OCI-LY7 (cell line): ENCODE measurements at regions not wholly inside any gene's neighbourhood (a gene's known extent, or its start where the extent isn't known, plus 50 kb on each side); places are given as distances from the start of the nearest gene placed in this dataset.

Source experiments
- BruUV-seq: library from RNA; stranded (reverse); fragments of 400-500 nt; replicated peaks from 2 replicates; lab custom pipeline; 2021; lab: Mats Ljungman, UMichigan
- CTCF ChIA-PET: fragments of 300-600 bp; sonication (Branson Sonifier 250); formaldehyde crosslinking; loops from one replicate; lab custom pipeline; 2022; ENCODE audit warnings: antibody characterized with exemption; ENCODE audit not compliant: unreplicated experiment; lab: Charles Lee
- POLR2A ChIA-PET: fragments of 300-600 bp; sonication (Branson Sonifier 250); formaldehyde crosslinking; loops from one replicate; lab custom pipeline; 2022; ENCODE audit warnings: antibody characterized with exemption; lab: Charles Lee
- DNase-seq: peaks from one replicate; pipeline ENCODE4 v3.0.0-alpha.2; 2015; ENCODE audit warnings: low spot score
- H2AFZ ChIP-seq: fragments of 200-600 bp; sonication (generic), shearing (Covaris generic); 2 replicates; pipeline ENCODE4 v1.6.1; 2014; ENCODE audit warnings: mild to moderate bottlenecking, antibody characterized with exemption, low read length, moderate library complexity
- H3K27ac ChIP-seq: fragments of 200-600 bp; sonication (generic); 2 replicates; pipeline ENCODE4 v1.5.1; 2014; ENCODE audit warnings: mixed run types, low read depth, mild to moderate bottlenecking, moderate library complexity, low read length, inconsistent platforms; ENCODE audit not compliant: poor library complexity, severe bottlenecking
- H3K36me3 ChIP-seq: fragments of 200-600 bp; sonication (generic); 2 replicates; pipeline ENCODE4 v1.6.1; 2014; ENCODE audit warnings: mild to moderate bottlenecking, antibody characterized with exemption, low read length, moderate library complexity, mixed read lengths; ENCODE audit not compliant: insufficient read depth
- H3K4me1 ChIP-seq: fragments of 200-600 bp; sonication (generic); 2 replicates; pipeline ENCODE4 v1.5.1; 2014; ENCODE audit warnings: mild to moderate bottlenecking, low read length; ENCODE audit not compliant: insufficient read depth, poor library complexity, severe bottlenecking
- H3K4me2 ChIP-seq: fragments of 200-600 bp; sonication (generic); 2 replicates; pipeline ENCODE4 v1.6.1; 2014; ENCODE audit warnings: mild to moderate bottlenecking, low read length
- H3K4me3 ChIP-seq: fragments of 200-600 bp; sonication (generic); 2 replicates; pipeline ENCODE4 v1.5.1; 2014; ENCODE audit warnings: mild to moderate bottlenecking, low read depth, low read length; ENCODE audit not compliant: poor library complexity, severe bottlenecking
- H3K79me2 ChIP-seq: fragments of 200-600 bp; sonication (generic); 2 replicates; pipeline ENCODE4 v1.6.1; 2016; ENCODE audit warnings: low read depth, mild to moderate bottlenecking, low read length, moderate library complexity, mixed read lengths; ENCODE audit not compliant: insufficient read depth
- H3K9me2 ChIP-seq: fragments of 200-600 bp; sonication (generic); 2 replicates; pipeline ENCODE4 v1.6.1; 2016; ENCODE audit warnings: mild to moderate bottlenecking, low read length, mixed read lengths; ENCODE audit not compliant: insufficient read depth
- H3K9me3 ChIP-seq: fragments of 200-600 bp; sonication (generic); 2 replicates; pipeline ENCODE4 v1.6.1; 2014; ENCODE audit warnings: mild to moderate bottlenecking, mixed run types, low read length, mixed read lengths
- H4K20me1 ChIP-seq: fragments of 200-600 bp; sonication (generic); 2 replicates; pipeline ENCODE4 v1.6.1; 2014; ENCODE audit warnings: mild to moderate bottlenecking, antibody characterized with exemption, low read length, moderate library complexity, mixed read lengths; ENCODE audit not compliant: insufficient read depth
- EZH2phosphoT487 ChIP-seq: fragments of 200-600 bp; sonication (generic); IDR thresholded peaks from 2 replicates; pipeline ENCODE4 v1.6.1; 2018; ENCODE audit warnings: low read depth, borderline replicate concordance, mild to moderate bottlenecking, mixed run types, antibody characterized with exemption, low read length, moderate library complexity, mixed read lengths
- intact Hi-C: fragments of 100-400 bp; cut with micrococcal nuclease; formaldehyde crosslinking; loops from one replicate; pipeline ENCODE4 v1.10.0; 2022; ENCODE audit not compliant: unreplicated experiment
- TF ChIP-seq, protein P1 (sequence below): fragments of 200-600 bp; sonication (generic); conservative IDR thresholded peaks from 2 replicates; pipeline ENCODE4 v1.5.1; 2014; ENCODE audit warnings: mild to moderate bottlenecking, antibody characterized with exemption, low read length, moderate library complexity, mixed read lengths

GRCh38 chr1:78263459-78263858 lies 217.7 kb downstream of the GIPC2 start:
- Histone ChIP-seq H3K9me3 (no peaks in the 10 kb centered on the region), H3K4me1 (no peaks in the 10 kb centered on the region), H4K20me1 (no peaks in the 10 kb centered on the region), H3K9me2 (no peaks in the 10 kb centered on the region), H3K4me3 (no peak overlapping the region), H3K79me2 (no peaks in the 10 kb centered on the region), H3K36me3 (no peaks in the 10 kb centered on the region), H3K4me2 (no peak overlapping the region), H3K27ac (no peak overlapping the region), H2AFZ (no peak overlapping the region)
- TF ChIP-seq, protein P1, sequence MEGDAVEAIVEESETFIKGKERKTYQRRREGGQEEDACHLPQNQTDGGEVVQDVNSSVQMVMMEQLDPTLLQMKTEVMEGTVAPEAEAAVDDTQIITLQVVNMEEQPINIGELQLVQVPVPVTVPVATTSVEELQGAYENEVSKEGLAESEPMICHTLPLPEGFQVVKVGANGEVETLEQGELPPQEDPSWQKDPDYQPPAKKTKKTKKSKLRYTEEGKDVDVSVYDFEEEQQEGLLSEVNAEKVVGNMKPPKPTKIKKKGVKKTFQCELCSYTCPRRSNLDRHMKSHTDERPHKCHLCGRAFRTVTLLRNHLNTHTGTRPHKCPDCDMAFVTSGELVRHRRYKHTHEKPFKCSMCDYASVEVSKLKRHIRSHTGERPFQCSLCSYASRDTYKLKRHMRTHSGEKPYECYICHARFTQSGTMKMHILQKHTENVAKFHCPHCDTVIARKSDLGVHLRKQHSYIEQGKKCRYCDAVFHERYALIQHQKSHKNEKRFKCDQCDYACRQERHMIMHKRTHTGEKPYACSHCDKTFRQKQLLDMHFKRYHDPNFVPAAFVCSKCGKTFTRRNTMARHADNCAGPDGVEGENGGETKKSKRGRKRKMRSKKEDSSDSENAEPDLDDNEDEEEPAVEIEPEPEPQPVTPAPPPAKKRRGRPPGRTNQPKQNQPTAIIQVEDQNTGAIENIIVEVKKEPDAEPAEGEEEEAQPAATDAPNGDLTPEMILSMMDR = no peak
- TF ChIP-seq EZH2phosphoT487 = no peak
- ChIA-PET CTCF (no interaction called here), POLR2A (interaction anchor here (0.5 to 0.6 kb wide), 2 partner anchors 362 to 1328 kb away, joined by 3 read pairs; no protein-coding TSS in a partner anchor)
- DNase-seq = no peak
- no TSS peak for BruUV-seq
- intact Hi-C loops = no loop called here

GRCh38 chr1:78263946-78264345 lies 218.2 kb downstream of the GIPC2 start:
- no TSS peak for BruUV-seq
- H3K9me3 ChIP-seq = no peaks in the 10 kb centered on the region
- no peaks in the 10 kb centered on the region for H3K36me3 ChIP-seq
- TF ChIP-seq EZH2phosphoT487 = no peak
- TF ChIP-seq, protein P1 = no peak
- H3K79me2 ChIP-seq = no peaks in the 10 kb centered on the region
- H3K4me3 ChIP-seq = no peak overlapping the region
- intact Hi-C loops = no loop called here
- H3K9me2 ChIP-seq = no peaks in the 10 kb centered on the region
- H3K4me2 ChIP-seq = no peak overlapping the region
- no peaks in the 10 kb centered on the region for H4K20me1 ChIP-seq
- DNase-seq = no peak
- CTCF ChIA-PET = no interaction called here
- H3K27ac ChIP-seq = no peak overlapping the region
- POLR2A ChIA-PET = interaction anchor here (0.5 to 0.6 kb wide), 2 partner anchors 361 to 1328 kb away, joined by 3 read pairs; no protein-coding TSS in a partner anchor
- H2AFZ ChIP-seq = no peak overlapping the region
- no peaks in the 10 kb centered on the region for H3K4me1 ChIP-seq

GRCh38 chr1:78267513-78268218 lies 221.9 kb downstream of the GIPC2 start:
- H3K36me3 ChIP-seq = no peaks in the 10 kb centered on the region
- no peaks in the 10 kb centered on the region for H3K79me2 ChIP-seq
- no peak overlapping the region for H2AFZ ChIP-seq
- H3K27ac ChIP-seq = no peak overlapping the region
- no peaks in the 10 kb centered on the region for H3K9me3 ChIP-seq
- no peak for DNase-seq
- no peak overlapping the region for H3K4me2 ChIP-seq
- no peaks in the 10 kb centered on the region for H3K4me1 ChIP-seq
- ChIA-PET CTCF (no interaction called here), POLR2A (interaction anchor here (0.5 to 1.7 kb wide), 6 partner anchors 9 to 870 kb away, joined by 3 to 8 read pairs (median 3); no protein-coding TSS in a partner anchor)
- intact Hi-C loops = no loop called here
- H4K20me1 ChIP-seq = no peaks in the 10 kb centered on the region
- BruUV-seq = no TSS peak
- no peak overlapping the region for H3K4me3 ChIP-seq
- no peak for TF ChIP-seq EZH2phosphoT487
- TF ChIP-seq, protein P1 = no peak
- no peaks in the 10 kb centered on the region for H3K9me2 ChIP-seq
